ENCODE measurements at regions not wholly inside any gene's neighbourhood (a gene's known extent, or its start where the extent isn't known, plus 50 kb on each side); places are given as distances from the start of the nearest gene placed in this dataset.

DNA sequence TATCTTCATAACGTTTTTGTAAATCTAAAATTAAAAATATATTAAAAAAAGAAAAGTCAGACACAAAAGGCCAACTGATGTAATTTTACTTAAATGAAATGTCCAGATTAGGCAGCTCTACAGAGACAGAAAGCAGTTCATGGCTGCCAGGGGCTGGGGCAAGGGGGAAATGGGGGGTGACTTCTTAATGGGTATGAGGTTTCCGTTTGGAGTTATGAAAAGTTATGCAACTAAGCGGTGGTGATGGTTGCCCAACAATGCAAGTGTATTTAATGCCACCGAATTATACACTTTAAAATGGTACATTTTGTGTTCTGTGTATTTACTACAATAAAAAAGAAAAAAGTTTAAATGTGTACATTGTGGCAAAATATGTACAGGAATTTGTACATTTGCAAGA lies 70.2 kb upstream of the TEX51 start:
- H3K27me3 ChIP-seq (ENCODE audit: insufficient read depth, low read length) = no peaks in the 10 kb centered on the region
- H3K9me3 ChIP-seq (ENCODE audit: low read length) = no peaks in the 10 kb centered on the region
- H3K4me3 ChIP-seq (ENCODE audit: low read depth, low read length, poor library complexity, severe bottlenecking) = no peak overlapping the region
- H3K27ac ChIP-seq (ENCODE audit: low read depth, low read length, poor library complexity, severe bottlenecking) = no peak overlapping the region
- H3K79me2 ChIP-seq (ENCODE audit: insufficient read depth, low read length) = no peaks in the 10 kb centered on the region
- H3K4me1 ChIP-seq (ENCODE audit: insufficient read depth, low read length, severe bottlenecking) = no peaks in the 10 kb centered on the region
- no peak overlapping the region for H2AFZ ChIP-seq (ENCODE audit: low read length)
- no peaks in the 10 kb centered on the region for H3K9me2 ChIP-seq (ENCODE audit: low read depth, low read length)
- no peak for TF ChIP-seq EZH2 (IDR thresholded peaks at IDR 0.05; ENCODE audit: borderline replicate concordance, low read length)
- no peak for TF ChIP-seq CTCF (IDR thresholded peaks at IDR 0.05; ENCODE audit: low read length)
- H3K36me3 ChIP-seq (ENCODE audit: insufficient read depth, low read length) = no peaks in the 10 kb centered on the region
- no peaks in the 10 kb centered on the region for H4K20me1 ChIP-seq (ENCODE audit: insufficient read depth, low read length)
- no peaks in the 10 kb centered on the region for H3F3A ChIP-seq (ENCODE audit: insufficient read depth, low read length)
- no peak overlapping the region for H3K4me2 ChIP-seq (ENCODE audit: low read length)
- no peak overlapping the region for H3K9ac ChIP-seq (ENCODE audit: low read length)

DNA sequence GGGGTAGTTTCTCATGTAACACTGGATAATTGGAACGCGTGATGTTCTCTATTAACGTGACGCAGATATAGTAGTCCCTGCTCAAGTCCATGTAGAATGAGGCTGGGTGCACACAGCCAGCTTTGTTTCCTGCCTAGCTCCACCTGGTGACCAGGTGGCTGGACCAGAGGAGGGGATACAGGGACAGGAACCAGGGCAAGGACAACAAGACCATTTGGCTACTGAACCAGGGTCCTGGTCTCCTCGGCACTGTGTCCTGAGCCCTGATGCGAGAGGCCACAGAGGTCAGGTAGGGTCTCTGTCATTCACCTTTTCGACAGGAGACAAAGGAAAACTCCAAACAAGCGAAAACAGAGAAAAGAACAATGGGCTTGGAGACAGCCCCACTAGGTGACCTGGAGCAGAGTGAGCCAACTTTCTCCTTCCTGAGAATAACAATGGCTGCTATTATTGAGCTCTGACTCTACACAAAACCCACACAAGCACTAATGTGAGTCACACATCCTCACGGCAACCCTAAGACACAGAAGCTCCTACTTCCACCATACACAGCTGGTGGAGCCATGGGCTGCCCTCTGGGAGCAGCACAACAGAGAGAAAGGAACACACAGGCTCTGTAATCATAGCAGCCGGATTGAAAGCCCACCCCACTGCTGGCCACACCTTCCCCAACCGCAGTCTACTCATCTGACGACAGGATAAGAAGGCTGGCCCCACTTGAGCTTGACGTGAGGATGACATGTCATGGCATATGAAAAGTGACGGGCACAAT lies 67.3 kb upstream of the TEX51 start:
- no peaks in the 10 kb centered on the region for H3K9me3 ChIP-seq (ENCODE audit: low read length)
- H3K27ac ChIP-seq (ENCODE audit: low read depth, low read length, poor library complexity, severe bottlenecking) = no peak overlapping the region
- H3K36me3 ChIP-seq (ENCODE audit: insufficient read depth, low read length) = no peaks in the 10 kb centered on the region
- no peaks in the 10 kb centered on the region for H4K20me1 ChIP-seq (ENCODE audit: insufficient read depth, low read length)
- no peaks in the 10 kb centered on the region for H3K4me1 ChIP-seq (ENCODE audit: insufficient read depth, low read length, severe bottlenecking)
- H3K4me3 ChIP-seq (ENCODE audit: low read depth, low read length, poor library complexity, severe bottlenecking) = no peak overlapping the region
- TF ChIP-seq CTCF (IDR thresholded peaks at IDR 0.05; ENCODE audit: low read length) (no peak), EZH2 (IDR thresholded peaks at IDR 0.05; ENCODE audit: borderline replicate concordance, low read length) (no peak)
- H3F3A ChIP-seq (ENCODE audit: insufficient read depth, low read length) = no peaks in the 10 kb centered on the region
- no peak overlapping the region for H3K4me2 ChIP-seq (ENCODE audit: low read length)
- no peak overlapping the region for H3K9ac ChIP-seq (ENCODE audit: low read length)
- no peaks in the 10 kb centered on the region for H3K79me2 ChIP-seq (ENCODE audit: insufficient read depth, low read length)
- no peaks in the 10 kb centered on the region for H3K27me3 ChIP-seq (ENCODE audit: insufficient read depth, low read length)
- no peaks in the 10 kb centered on the region for H3K9me2 ChIP-seq (ENCODE audit: low read depth, low read length)
- no peak overlapping the region for H2AFZ ChIP-seq (ENCODE audit: low read length)

- H3K79me2 ChIP-seq (ENCODE audit: insufficient read depth, low read length) = no peaks in the 10 kb centered on the region
- H2AFZ ChIP-seq (ENCODE audit: low read length) = no peak overlapping the region
- H3K4me3 ChIP-seq (ENCODE audit: low read depth, low read length, poor library complexity, severe bottlenecking) = no peak overlapping the region
- no peak overlapping the region for H3K9ac ChIP-seq (ENCODE audit: low read length)
- no peaks in the 10 kb centered on the region for H3K9me3 ChIP-seq (ENCODE audit: low read length)
- H3K9me2 ChIP-seq (ENCODE audit: low read depth, low read length) = no peaks in the 10 kb centered on the region
- H3F3A ChIP-seq (ENCODE audit: insufficient read depth, low read length) = no peaks in the 10 kb centered on the region
- no peaks in the 10 kb centered on the region for H3K36me3 ChIP-seq (ENCODE audit: insufficient read depth, low read length)
- no peaks in the 10 kb centered on the region for H4K20me1 ChIP-seq (ENCODE audit: insufficient read depth, low read length)
- H3K4me2 ChIP-seq (ENCODE audit: low read length) = no peak overlapping the region
- no peak overlapping the region for H3K27ac ChIP-seq (ENCODE audit: low read depth, low read length, poor library complexity, severe bottlenecking)
- no peaks in the 10 kb centered on the region for H3K4me1 ChIP-seq (ENCODE audit: insufficient read depth, low read length, severe bottlenecking)
- TF ChIP-seq EZH2 (IDR thresholded peaks at IDR 0.05; ENCODE audit: borderline replicate concordance, low read length) (no peak), CTCF (IDR thresholded peaks at IDR 0.05; ENCODE audit: low read length) (no peak)
- no peaks in the 10 kb centered on the region for H3K27me3 ChIP-seq (ENCODE audit: insufficient read depth, low read length)
These were observed 66.7 kb upstream of the TEX51 start for GRCh38 chr2:126832014-126832413.

All from OCI-LY1 (cell line).